ENCODE measurements at regions not wholly inside any gene's neighbourhood (a gene's known extent, or its start where the extent isn't known, plus 50 kb on each side); places are given as distances from the start of the nearest gene placed in this dataset.

- TF ChIP-seq POLR2A (IDR thresholded peaks at IDR 0.05) (no peak), CTCF (IDR thresholded peaks at IDR 0.05) (no peak)
- Histone ChIP-seq H3K9me3 (no peaks in the 10 kb centered on the region), H3K4me1 (no peaks in the 10 kb centered on the region), H3K27ac (no peak overlapping the region), H3K27me3 (no peaks in the 10 kb centered on the region), H3K36me3 (no peaks in the 10 kb centered on the region), H3K4me3 (no peak overlapping the region)
- DNase-seq = no peak
Observed at GRCh38 chr5:96155147-96155546, 193.5 kb upstream of the ELL2 start.

GRCh38 chr5:96151891-96152290 is 190.2 kb upstream of the ELL2 start:
- no peaks in the 10 kb centered on the region for H3K36me3 ChIP-seq
- no peak for TF ChIP-seq CTCF (IDR thresholded peaks at IDR 0.05)
- TF ChIP-seq POLR2A (IDR thresholded peaks at IDR 0.05) = no peak
- no peaks in the 10 kb centered on the region for H3K9me3 ChIP-seq
- H3K27ac ChIP-seq = no peak overlapping the region
- DNase-seq = no peak
- H3K27me3 ChIP-seq = no peaks in the 10 kb centered on the region
- H3K4me1 ChIP-seq = no peaks in the 10 kb centered on the region
- no peak overlapping the region for H3K4me3 ChIP-seq

- Histone ChIP-seq H3K4me3 (no peak overlapping the region), H3K27ac (no peak overlapping the region), H3K27me3 (no peaks in the 10 kb centered on the region), H3K36me3 (no peaks in the 10 kb centered on the region), H3K9me3 (no peaks in the 10 kb centered on the region), H3K4me1 (no peaks in the 10 kb centered on the region)
- DNase-seq = no peak
- no peak for TF ChIP-seq POLR2A (IDR thresholded peaks at IDR 0.05)
- TF ChIP-seq CTCF (IDR thresholded peaks at IDR 0.05) = no peak
Observed at GRCh38 chr5:96150007-96150406, 188.4 kb upstream of the ELL2 start.

- Histone ChIP-seq H3K4me1 (no peaks in the 10 kb centered on the region), H3K27ac (no peak overlapping the region), H3K27me3 (no peaks in the 10 kb centered on the region), H3K9me3 (no peaks in the 10 kb centered on the region), H3K4me3 (no peak overlapping the region), H3K36me3 (no peaks in the 10 kb centered on the region)
- TF ChIP-seq CTCF (IDR thresholded peaks at IDR 0.05) = no peak
- no peak for TF ChIP-seq POLR2A (IDR thresholded peaks at IDR 0.05)
- no peak for DNase-seq
Observed at GRCh38 chr5:96149546-96149945, 187.9 kb upstream of the ELL2 start.

- TF ChIP-seq POLR2A (IDR thresholded peaks at IDR 0.05) = no peak
- TF ChIP-seq CTCF (IDR thresholded peaks at IDR 0.05) = no peak
- H3K4me1 ChIP-seq = peaks cover 0 to under 1% (median 0%) of the 10 kb centered on the region in 4 donors
- no peak overlapping the region for H3K4me3 ChIP-seq
- H3K36me3 ChIP-seq = no peaks in the 10 kb centered on the region
- H3K27ac ChIP-seq = no peak overlapping the region
- no peak for DNase-seq
- H3K27me3 ChIP-seq = no peaks in the 10 kb centered on the region
- H3K9me3 ChIP-seq = no peaks in the 10 kb centered on the region
Observed at GRCh38 chr5:96149021-96149420, 187.4 kb upstream of the ELL2 start.

- Histone ChIP-seq H3K4me3 (no peak overlapping the region), H3K9me3 (no peaks in the 10 kb centered on the region), H3K27ac (no peak overlapping the region), H3K27me3 (no peaks in the 10 kb centered on the region), H3K4me1 (peaks cover 0 to 7% (median 0%) of the 10 kb centered on the region in 4 donors), H3K36me3 (no peaks in the 10 kb centered on the region)
- no peak for DNase-seq
- no peak for TF ChIP-seq CTCF (IDR thresholded peaks at IDR 0.05)
- no peak for TF ChIP-seq POLR2A (IDR thresholded peaks at IDR 0.05)
Observed at GRCh38 chr5:96148376-96148775, 186.7 kb upstream of the ELL2 start.
